GM12872 (cell line): ENCODE measurements at regions not wholly inside any gene's neighbourhood (a gene's known extent, or its start where the extent isn't known, plus 50 kb on each side); places are given as distances from the start of the nearest gene placed in this dataset.

ENCODE experiments used
- TF ChIP-seq, protein P1 (sequence below): IDR thresholded peaks from 3 replicates; pipeline ENCODE4 v1.5.1; 2011; ENCODE audit warnings: low read depth, mild to moderate bottlenecking, low read length, moderate library complexity; ENCODE audit not compliant: insufficient read depth

DNA sequence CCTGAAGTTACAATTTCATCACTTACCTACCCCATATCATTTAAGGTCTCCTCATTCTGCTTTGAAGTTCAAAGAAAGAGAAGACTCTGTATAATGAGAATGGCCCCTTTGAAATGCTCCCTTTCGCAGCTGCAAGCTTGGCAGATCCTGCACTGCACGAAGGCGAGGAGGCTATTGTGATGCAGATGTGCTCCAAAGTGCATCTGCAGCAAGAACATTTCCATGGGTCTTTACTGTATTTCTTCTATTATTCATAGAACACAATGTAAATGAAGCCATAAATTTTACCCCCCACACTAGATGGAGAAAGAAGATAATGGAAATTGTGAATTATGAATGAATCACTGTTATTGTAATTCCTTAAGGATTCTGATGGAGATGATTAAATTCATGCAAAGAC is 178.7 kb downstream of the CHD9NB start:
- TF ChIP-seq, protein P1, sequence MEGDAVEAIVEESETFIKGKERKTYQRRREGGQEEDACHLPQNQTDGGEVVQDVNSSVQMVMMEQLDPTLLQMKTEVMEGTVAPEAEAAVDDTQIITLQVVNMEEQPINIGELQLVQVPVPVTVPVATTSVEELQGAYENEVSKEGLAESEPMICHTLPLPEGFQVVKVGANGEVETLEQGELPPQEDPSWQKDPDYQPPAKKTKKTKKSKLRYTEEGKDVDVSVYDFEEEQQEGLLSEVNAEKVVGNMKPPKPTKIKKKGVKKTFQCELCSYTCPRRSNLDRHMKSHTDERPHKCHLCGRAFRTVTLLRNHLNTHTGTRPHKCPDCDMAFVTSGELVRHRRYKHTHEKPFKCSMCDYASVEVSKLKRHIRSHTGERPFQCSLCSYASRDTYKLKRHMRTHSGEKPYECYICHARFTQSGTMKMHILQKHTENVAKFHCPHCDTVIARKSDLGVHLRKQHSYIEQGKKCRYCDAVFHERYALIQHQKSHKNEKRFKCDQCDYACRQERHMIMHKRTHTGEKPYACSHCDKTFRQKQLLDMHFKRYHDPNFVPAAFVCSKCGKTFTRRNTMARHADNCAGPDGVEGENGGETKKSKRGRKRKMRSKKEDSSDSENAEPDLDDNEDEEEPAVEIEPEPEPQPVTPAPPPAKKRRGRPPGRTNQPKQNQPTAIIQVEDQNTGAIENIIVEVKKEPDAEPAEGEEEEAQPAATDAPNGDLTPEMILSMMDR, result no peak

DNA sequence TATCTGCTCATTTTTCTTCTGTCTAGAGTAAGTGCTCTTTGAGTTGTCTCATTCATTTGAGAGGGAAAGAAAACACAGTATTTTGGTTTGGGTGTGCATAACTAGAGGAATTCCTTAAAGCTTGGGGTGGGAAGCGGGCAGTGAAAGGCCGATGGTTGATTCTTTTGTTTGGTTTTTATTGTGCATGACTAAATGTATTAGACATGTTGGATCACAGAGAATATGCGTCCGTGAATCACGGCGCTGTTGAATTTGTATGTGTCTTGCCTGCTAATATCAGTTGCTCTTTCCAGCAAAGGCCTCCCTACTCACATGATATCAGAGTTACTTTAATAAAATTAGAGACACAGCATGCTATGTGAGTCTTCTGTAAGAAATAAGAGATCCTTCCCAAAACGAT is 180.0 kb downstream of the CHD9NB start:
- TF ChIP-seq, protein P1, result no peak

DNA sequence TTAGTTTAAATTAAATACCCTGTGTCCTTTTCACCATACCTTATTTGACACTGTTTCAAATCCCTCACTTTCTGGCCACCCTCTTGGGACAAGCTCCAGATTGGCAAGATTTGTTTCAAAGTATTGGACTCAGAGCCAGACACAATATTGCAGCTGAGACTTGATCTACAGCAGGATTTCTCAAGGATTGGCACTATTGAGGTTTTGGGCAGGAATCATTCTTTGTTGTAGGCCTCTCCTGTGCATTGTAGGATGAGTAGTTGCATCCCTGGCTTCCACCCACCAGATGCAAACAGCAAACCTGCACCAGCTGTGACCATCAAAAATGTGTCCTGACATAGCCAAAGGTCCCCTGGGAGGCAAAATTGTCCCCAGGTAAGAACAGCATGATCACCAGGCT is 181.2 kb downstream of the CHD9NB start:
- TF ChIP-seq, protein P1, result no peak

DNA sequence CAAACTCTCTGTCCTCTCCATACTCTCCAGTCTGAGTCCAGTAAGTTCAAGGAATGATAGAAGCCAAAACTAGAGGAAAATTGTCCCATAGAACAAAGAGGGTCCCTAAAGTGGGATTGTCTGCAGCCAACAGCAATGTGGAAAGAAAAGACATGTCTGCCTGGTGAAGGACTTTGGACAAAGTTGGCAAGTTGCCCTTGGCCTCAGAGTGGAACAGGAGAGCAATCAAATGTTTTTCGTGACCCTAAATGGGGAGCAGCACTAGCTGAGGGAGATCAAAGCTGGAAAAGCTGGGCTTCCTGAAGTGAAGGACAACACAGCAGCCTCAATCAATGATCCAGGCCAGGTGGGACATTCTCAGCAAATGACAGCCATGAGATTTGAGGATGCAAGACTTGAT is 183.5 kb downstream of the CHD9NB start:
- TF ChIP-seq, protein P1, result no peak

DNA sequence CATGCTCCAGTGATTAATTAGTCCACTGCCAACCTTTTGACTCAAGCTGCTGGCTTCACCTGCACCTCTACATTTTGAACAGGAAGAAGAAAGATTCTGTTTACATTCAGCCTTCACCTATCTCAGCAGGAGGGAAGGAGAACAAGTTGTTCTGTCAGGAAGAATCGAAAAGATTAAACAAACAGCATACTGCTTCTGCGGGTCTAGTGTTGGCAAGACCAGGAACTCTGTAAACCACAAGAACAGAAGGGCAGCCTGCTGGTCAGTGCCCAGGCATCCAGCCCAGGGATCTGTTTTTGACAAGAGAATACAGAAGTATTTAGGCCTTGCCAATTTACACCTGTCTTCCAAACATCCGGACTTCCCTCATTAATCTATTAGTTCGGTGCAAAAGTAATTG is 189.7 kb downstream of the CHD9NB start:
- TF ChIP-seq, protein P1, result no peak

DNA sequence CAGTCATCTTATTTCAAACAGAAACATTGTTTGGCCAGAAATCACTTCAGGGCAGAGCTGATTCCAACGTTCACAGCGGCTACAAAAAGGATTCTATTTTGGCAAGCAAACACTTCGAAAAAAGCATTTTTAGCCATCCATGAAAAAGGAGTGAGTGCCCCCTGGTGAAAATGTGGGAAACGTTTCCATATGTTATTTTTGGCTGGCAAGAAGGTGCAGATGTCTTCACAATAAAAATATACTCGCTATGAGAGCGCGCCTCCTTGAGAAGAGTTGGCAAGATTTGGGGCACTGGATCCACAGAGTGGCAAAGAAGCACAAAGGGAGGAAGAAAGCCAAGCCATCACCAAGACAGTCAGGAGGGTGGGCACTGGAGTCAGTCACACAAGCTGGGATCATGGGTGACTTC is 191.1 kb downstream of the CHD9NB start:
- TF ChIP-seq, protein P1, result no peak

DNA sequence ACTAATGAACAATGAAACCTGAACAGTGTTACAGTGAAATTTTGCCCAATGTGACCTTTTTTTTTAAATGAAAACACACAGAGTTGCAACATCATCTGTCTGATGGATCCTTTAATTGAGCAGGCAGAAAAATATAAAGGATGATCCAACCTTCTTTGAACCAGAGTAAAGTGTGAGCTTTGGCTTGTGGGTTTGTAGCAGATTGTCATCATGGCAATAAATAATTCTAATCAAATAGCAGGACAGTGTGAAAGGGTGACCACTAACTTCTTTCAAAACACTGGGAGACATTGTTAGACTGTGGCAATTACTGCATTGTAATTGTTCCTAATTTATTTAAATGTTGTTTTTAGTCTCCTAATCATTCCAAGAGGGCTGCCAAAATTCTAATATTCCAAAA is 197.2 kb downstream of the CHD9NB start:
- TF ChIP-seq, protein P1, result no peak

DNA sequence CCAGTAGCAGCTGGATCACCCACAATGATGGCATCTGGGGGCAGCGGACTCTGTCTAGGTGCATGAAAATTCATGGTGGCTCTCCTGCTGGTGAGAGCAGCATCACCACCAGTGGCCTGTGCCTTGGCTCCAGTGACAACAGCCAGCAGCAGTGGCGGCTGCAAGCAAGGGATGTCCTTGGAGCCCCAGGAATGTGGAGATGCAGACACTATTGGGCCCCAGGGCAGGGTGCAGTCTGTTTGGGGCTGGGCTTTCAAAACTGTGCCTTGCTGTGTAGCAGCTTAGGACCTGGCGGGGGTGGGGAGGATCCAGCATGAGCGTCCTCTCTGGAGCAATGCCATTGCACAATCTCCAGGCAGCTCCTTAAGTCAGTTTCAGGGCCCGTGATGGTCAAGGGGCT is 199.7 kb downstream of the CHD9NB start:
- TF ChIP-seq, protein P1, result no peak
